ENCODE measurements at regions not wholly inside any gene's neighbourhood (a gene's known extent, or its start where the extent isn't known, plus 50 kb on each side); places are given as distances from the start of the nearest gene placed in this dataset.
"Not testable (repeated sequence)": the region's sequence is repeated elsewhere in the genome, so short reads cannot be mapped to it uniquely, and the experiment has no call there.

DNA sequence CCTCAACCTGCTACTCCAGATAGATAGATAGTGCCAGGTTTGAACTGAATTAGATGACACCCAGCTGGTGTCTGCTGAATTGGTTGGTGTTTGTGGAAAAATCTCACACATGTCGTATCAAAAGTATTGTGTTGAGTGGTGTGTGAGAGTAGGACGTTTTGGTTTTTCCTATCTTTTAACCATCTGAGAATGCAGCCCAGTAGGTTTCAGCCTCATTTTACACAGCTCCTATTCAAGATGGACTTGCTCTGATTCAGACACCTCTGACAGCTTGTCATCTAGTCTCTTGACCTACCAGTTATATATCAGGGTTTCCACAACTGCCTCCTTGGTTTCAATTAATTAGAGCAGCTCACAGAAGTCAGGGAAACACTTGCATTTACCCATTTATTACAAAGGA, 254.4 kb downstream of the KTN1 start:
- Histone ChIP-seq H3K4me1 (ENCODE audit: control insufficient read depth, insufficient read depth, low read length, poor library complexity, severe bottlenecking) (no peaks in the 10 kb centered on the region), H3K27ac (ENCODE audit: insufficient read depth, low read length, poor library complexity, severe bottlenecking) (no peak overlapping the region), H3K9me3 (ENCODE audit: control insufficient read depth in 2 of 2, low read length in 2 of 2) (no peaks in the 10 kb centered on the region), H3K27me3 (ENCODE audit: control insufficient read depth, insufficient read depth, low read length) (no peaks in the 10 kb centered on the region), H3K4me3 (ENCODE audit: low read depth, low read length) (no peak overlapping the region), H3K36me3 (ENCODE audit: control insufficient read depth, insufficient read depth, low read length) (no peaks in the 10 kb centered on the region)
- H3K27me3 Mint-ChIP-seq = peaks cover 8% of the 10 kb centered on the region
- H3K4me1 Mint-ChIP-seq = no peaks in the 10 kb centered on the region
- no peak overlapping the region for H3K4me3 Mint-ChIP-seq
- no peak overlapping the region for H3K27ac Mint-ChIP-seq
- no peaks in the 10 kb centered on the region for H3K36me3 Mint-ChIP-seq
- ATAC-seq (ENCODE audit: low read depth in 2 of 2) (no peak), DNase-seq (no peak)
- peaks cover 0 to 4% (median 0%) of the 10 kb centered on the region in 7 donors for H3K9me3 Mint-ChIP-seq

DNA sequence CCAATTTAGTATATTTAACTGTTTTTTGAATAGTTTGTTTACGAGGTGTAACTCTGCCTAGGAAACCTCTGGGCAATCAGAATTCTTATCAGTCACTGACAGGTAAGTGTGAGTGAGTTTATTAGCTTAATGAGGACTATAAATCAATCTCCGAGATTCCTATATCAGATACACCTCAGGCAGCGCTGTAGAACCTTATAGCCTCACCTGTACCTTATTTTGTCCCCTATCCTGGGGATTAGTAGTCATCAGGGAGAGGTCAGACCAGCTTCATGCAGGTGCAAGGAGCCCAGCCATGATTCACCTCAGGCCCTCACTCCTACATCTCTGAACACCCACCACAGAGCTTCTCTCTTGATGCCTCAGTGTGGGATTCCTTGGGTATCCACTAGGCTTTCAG, 256.0 kb downstream of the KTN1 start:
- Mint-ChIP-seq H3K4me1 (no peaks in the 10 kb centered on the region), H3K9me3 (peaks cover 0 to 4% (median 0%) of the 10 kb centered on the region in 7 donors), H3K36me3 (no peaks in the 10 kb centered on the region), H3K27me3 (peaks cover 4% of the 10 kb centered on the region), H3K27ac (no peak overlapping the region), H3K4me3 (no peak overlapping the region)
- ATAC-seq (ENCODE audit: low read depth in 2 of 2) (no peak), DNase-seq (no peak)
- Histone ChIP-seq H3K4me3 (ENCODE audit: low read depth, low read length) (no peak overlapping the region), H3K9me3 (ENCODE audit: control insufficient read depth in 2 of 2, low read length in 2 of 2) (no peaks in the 10 kb centered on the region), H3K36me3 (ENCODE audit: control insufficient read depth, insufficient read depth, low read length) (no peaks in the 10 kb centered on the region), H3K27me3 (ENCODE audit: control insufficient read depth, insufficient read depth, low read length) (no peaks in the 10 kb centered on the region), H3K27ac (ENCODE audit: insufficient read depth, low read length, poor library complexity, severe bottlenecking) (no peak overlapping the region), H3K4me1 (ENCODE audit: control insufficient read depth, insufficient read depth, low read length, poor library complexity, severe bottlenecking) (no peaks in the 10 kb centered on the region)

DNA sequence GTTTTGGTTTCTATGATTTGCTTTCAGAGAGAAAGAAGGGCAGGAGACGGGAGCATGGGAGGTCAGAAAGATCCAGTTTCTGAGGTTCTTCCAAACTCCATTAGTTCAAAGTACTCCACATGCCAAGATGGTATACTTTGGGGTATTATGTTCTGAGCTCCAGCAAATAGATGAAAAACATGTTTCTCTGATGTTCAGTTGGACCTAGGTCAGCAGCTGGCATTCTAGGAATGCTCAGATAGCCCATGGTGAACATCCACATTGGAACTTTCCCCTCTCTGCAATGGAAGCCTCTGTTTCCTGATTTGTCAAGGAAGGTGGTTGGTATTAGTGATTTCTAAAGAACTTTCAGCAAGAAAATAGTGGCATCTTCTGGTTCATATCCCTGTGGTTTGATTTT, 257.5 kb downstream of the KTN1 start:
- DNase-seq (no peak), ATAC-seq (ENCODE audit: low read depth in 2 of 2) (no peak)
- no peak overlapping the region for H3K27ac Mint-ChIP-seq
- H3K9me3 Mint-ChIP-seq = peaks cover 0 to 4% (median 0%) of the 10 kb centered on the region in 7 donors
- Histone ChIP-seq H3K9me3 (ENCODE audit: control insufficient read depth in 2 of 2, low read length in 2 of 2) (no peaks in the 10 kb centered on the region), H3K4me1 (ENCODE audit: control insufficient read depth, insufficient read depth, low read length, poor library complexity, severe bottlenecking) (no peaks in the 10 kb centered on the region), H3K36me3 (ENCODE audit: control insufficient read depth, insufficient read depth, low read length) (no peaks in the 10 kb centered on the region), H3K4me3 (ENCODE audit: low read depth, low read length) (no peak overlapping the region), H3K27ac (ENCODE audit: insufficient read depth, low read length, poor library complexity, severe bottlenecking) (no peak overlapping the region), H3K27me3 (ENCODE audit: control insufficient read depth, insufficient read depth, low read length) (no peaks in the 10 kb centered on the region)
- no peaks in the 10 kb centered on the region for H3K36me3 Mint-ChIP-seq
- H3K27me3 Mint-ChIP-seq = peaks cover 4% of the 10 kb centered on the region
- H3K4me3 Mint-ChIP-seq = no peak overlapping the region
- no peaks in the 10 kb centered on the region for H3K4me1 Mint-ChIP-seq

DNA sequence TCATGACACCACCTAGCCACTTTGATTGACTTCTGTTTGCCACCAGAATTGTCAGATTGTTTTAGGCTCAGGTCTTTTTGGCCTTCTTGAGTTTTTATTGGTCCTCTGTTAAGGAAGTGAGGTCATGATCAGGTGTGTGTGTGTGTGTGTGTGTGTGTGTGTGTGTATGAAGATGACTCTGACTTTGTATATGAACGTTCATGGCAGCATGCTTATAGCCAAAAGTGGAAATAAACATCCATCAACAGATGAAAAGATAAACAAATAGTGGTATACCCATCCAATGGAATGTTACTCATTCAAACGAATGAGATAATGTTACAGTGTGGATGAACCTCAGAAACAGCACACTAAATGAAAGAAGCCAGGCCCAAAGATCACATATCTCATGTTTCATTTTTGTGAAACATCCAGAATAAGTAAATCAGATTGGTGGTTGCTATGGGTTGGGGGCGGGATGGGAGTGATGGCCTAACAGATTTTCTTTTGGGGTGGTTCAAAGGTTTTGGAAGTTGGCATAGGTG, 258.6 kb downstream of the KTN1 start:
- Histone ChIP-seq H3K27me3 (ENCODE audit: control insufficient read depth, insufficient read depth, low read length) (no peaks in the 10 kb centered on the region), H3K4me1 (ENCODE audit: control insufficient read depth, insufficient read depth, low read length, poor library complexity, severe bottlenecking) (no peaks in the 10 kb centered on the region), H3K4me3 (ENCODE audit: low read depth, low read length) (no peak overlapping the region), H3K9me3 (ENCODE audit: control insufficient read depth in 2 of 2, low read length in 2 of 2) (no peaks in the 10 kb centered on the region), H3K36me3 (ENCODE audit: control insufficient read depth, insufficient read depth, low read length) (no peaks in the 10 kb centered on the region), H3K27ac (ENCODE audit: insufficient read depth, low read length, poor library complexity, severe bottlenecking) (no peak overlapping the region)
- DNase-seq (no peak), ATAC-seq (ENCODE audit: low read depth in 2 of 2) (no peak)
- Mint-ChIP-seq H3K27me3 (peaks cover 4% of the 10 kb centered on the region), H3K4me1 (no peaks in the 10 kb centered on the region), H3K36me3 (no peaks in the 10 kb centered on the region), H3K9me3 (peaks cover 0 to 1% (median 0%) of the 10 kb centered on the region in 7 donors), H3K27ac (no peak overlapping the region), H3K4me3 (no peak overlapping the region)

- not testable (repeated sequence) for H3K9me3 Mint-ChIP-seq; H3K36me3 ChIP-seq (ENCODE audit: control insufficient read depth, insufficient read depth, low read length); H3K4me1 ChIP-seq (ENCODE audit: control insufficient read depth, insufficient read depth, low read length, poor library complexity, severe bottlenecking); H3K27ac Mint-ChIP-seq; H3K4me3 Mint-ChIP-seq; H3K27me3 ChIP-seq (ENCODE audit: control insufficient read depth, insufficient read depth, low read length); H3K36me3 Mint-ChIP-seq; H3K4me3 ChIP-seq (ENCODE audit: low read depth, low read length); H3K4me1 Mint-ChIP-seq; ATAC-seq (ENCODE audit: low read depth in 2 of 2); H3K27ac ChIP-seq (ENCODE audit: insufficient read depth, low read length, poor library complexity, severe bottlenecking); H3K27me3 Mint-ChIP-seq; H3K9me3 ChIP-seq (ENCODE audit: control insufficient read depth in 2 of 2, low read length in 2 of 2); DNase-seq
Measured at GRCh38 chr14:55839301-55839947, 259.4 kb downstream of the KTN1 start.

GRCh38 chr14:55840821-55841220, 260.8 kb downstream of the KTN1 start:
- H3K27ac ChIP-seq (ENCODE audit: insufficient read depth, low read length, poor library complexity, severe bottlenecking) = no peak overlapping the region
- Mint-ChIP-seq H3K4me1 (no peaks in the 10 kb centered on the region), H3K27me3 (peaks cover 4% of the 10 kb centered on the region), H3K9me3 (peaks cover 0 to 1% (median 0%) of the 10 kb centered on the region in 7 donors), H3K27ac (no peak overlapping the region), H3K36me3 (no peaks in the 10 kb centered on the region), H3K4me3 (no peak overlapping the region)
- H3K9me3 ChIP-seq (ENCODE audit: control insufficient read depth in 2 of 2, low read length in 2 of 2) = no peaks in the 10 kb centered on the region
- DNase-seq (no peak), ATAC-seq (ENCODE audit: low read depth in 2 of 2) (no peak)
- no peak overlapping the region for H3K4me3 ChIP-seq (ENCODE audit: low read depth, low read length)
- no peaks in the 10 kb centered on the region for H3K4me1 ChIP-seq (ENCODE audit: control insufficient read depth, insufficient read depth, low read length, poor library complexity, severe bottlenecking)
- no peaks in the 10 kb centered on the region for H3K27me3 ChIP-seq (ENCODE audit: control insufficient read depth, insufficient read depth, low read length)
- no peaks in the 10 kb centered on the region for H3K36me3 ChIP-seq (ENCODE audit: control insufficient read depth, insufficient read depth, low read length)

- Mint-ChIP-seq H3K27ac (no peak overlapping the region), H3K4me1 (no peaks in the 10 kb centered on the region), H3K36me3 (no peaks in the 10 kb centered on the region), H3K4me3 (no peak overlapping the region), H3K9me3 (peaks cover 0 to 1% (median 0%) of the 10 kb centered on the region in 7 donors), H3K27me3 (peaks cover under 1% of the 10 kb centered on the region)
- H3K9me3 ChIP-seq (ENCODE audit: control insufficient read depth in 2 of 2, low read length in 2 of 2) = no peaks in the 10 kb centered on the region
- DNase-seq (no peak), ATAC-seq (ENCODE audit: low read depth in 2 of 2) (no peak)
- H3K27me3 ChIP-seq (ENCODE audit: control insufficient read depth, insufficient read depth, low read length) = no peaks in the 10 kb centered on the region
- H3K36me3 ChIP-seq (ENCODE audit: control insufficient read depth, insufficient read depth, low read length) = no peaks in the 10 kb centered on the region
- no peaks in the 10 kb centered on the region for H3K4me1 ChIP-seq (ENCODE audit: control insufficient read depth, insufficient read depth, low read length, poor library complexity, severe bottlenecking)
- no peak overlapping the region for H3K27ac ChIP-seq (ENCODE audit: insufficient read depth, low read length, poor library complexity, severe bottlenecking)
- no peak overlapping the region for H3K4me3 ChIP-seq (ENCODE audit: low read depth, low read length)
Measured at GRCh38 chr14:55841625-55842024, 261.6 kb downstream of the KTN1 start.

GRCh38 chr14:55843718-55844403, 263.9 kb downstream of the KTN1 start:
- DNase-seq (peak in 1 of 3 donors; percentile 14), ATAC-seq (ENCODE audit: low read depth in 2 of 2) (no peak)
- Mint-ChIP-seq H3K4me3 (no peak overlapping the region), H3K27me3 (no peaks in the 10 kb centered on the region), H3K27ac (no peak overlapping the region), H3K36me3 (no peaks in the 10 kb centered on the region), H3K4me1 (no peaks in the 10 kb centered on the region), H3K9me3 (no peaks in the 10 kb centered on the region)
- Histone ChIP-seq H3K27ac (ENCODE audit: insufficient read depth, low read length, poor library complexity, severe bottlenecking) (no peak overlapping the region), H3K4me1 (ENCODE audit: control insufficient read depth, insufficient read depth, low read length, poor library complexity, severe bottlenecking) (no peaks in the 10 kb centered on the region), H3K36me3 (ENCODE audit: control insufficient read depth, insufficient read depth, low read length) (no peaks in the 10 kb centered on the region), H3K27me3 (ENCODE audit: control insufficient read depth, insufficient read depth, low read length) (no peaks in the 10 kb centered on the region), H3K9me3 (ENCODE audit: control insufficient read depth in 2 of 2, low read length in 2 of 2) (no peaks in the 10 kb centered on the region), H3K4me3 (ENCODE audit: low read depth, low read length) (no peak overlapping the region)
